ENCODE measurements at regions not wholly inside any gene's neighbourhood (a gene's known extent, or its start where the extent isn't known, plus 50 kb on each side); places are given as distances from the start of the nearest gene placed in this dataset.

- Histone ChIP-seq H3K36me3 (ENCODE audit: control insufficient read depth in 2 of 3, insufficient read depth in 3 of 3, low read length in 3 of 3) (no peaks in the 10 kb centered on the region), H3K4me3 (ENCODE audit: low read length in 3 of 3) (no peak overlapping the region), H3K27ac (ENCODE audit: low read depth in 2 of 2, low read length in 2 of 2) (no peak overlapping the region), H3K9me3 (ENCODE audit: control insufficient read depth in 2 of 3, insufficient read depth in 1 of 3, low read length in 3 of 3) (no peaks in the 10 kb centered on the region), H3K27me3 (ENCODE audit: control insufficient read depth, insufficient read depth, low read length) (no peaks in the 10 kb centered on the region), H3K9ac (ENCODE audit: low read length in 3 of 3) (no peak overlapping the region), H3K4me1 (ENCODE audit: control insufficient read depth in 2 of 3, insufficient read depth in 2 of 3, low read depth in 1 of 3, low read length in 3 of 3) (no peaks in the 10 kb centered on the region)
- intact Hi-C loops (cut with DNase I), result no loop called here
- no peak for TF ChIP-seq CTCF (IDR thresholded peaks at IDR 0.05; ENCODE audit: borderline replicate concordance, extremely low read depth, insufficient read depth)
- FAIRE-seq (no peak), DNase-seq (peak in 1 of 5 donors; percentile 16)
Observed at GRCh38 chrX:147376601-147377422, 534.9 kb upstream of the FMR1 start.

- Histone ChIP-seq H3K4me1 (ENCODE audit: control insufficient read depth in 2 of 3, insufficient read depth in 2 of 3, low read depth in 1 of 3, low read length in 3 of 3) (no peaks in the 10 kb centered on the region), H3K9me3 (ENCODE audit: control insufficient read depth in 2 of 3, insufficient read depth in 1 of 3, low read length in 3 of 3) (no peaks in the 10 kb centered on the region), H3K9ac (ENCODE audit: low read length in 3 of 3) (no peak overlapping the region), H3K27me3 (ENCODE audit: control insufficient read depth, insufficient read depth, low read length) (no peaks in the 10 kb centered on the region), H3K36me3 (ENCODE audit: control insufficient read depth in 2 of 3, insufficient read depth in 3 of 3, low read length in 3 of 3) (no peaks in the 10 kb centered on the region), H3K4me3 (ENCODE audit: low read length in 3 of 3) (no peak overlapping the region), H3K27ac (ENCODE audit: low read depth in 2 of 2, low read length in 2 of 2) (no peak overlapping the region)
- intact Hi-C loops (cut with DNase I), result no loop called here
- no peak for DNase-seq
- no peak for FAIRE-seq
- no peak for TF ChIP-seq CTCF (IDR thresholded peaks at IDR 0.05; ENCODE audit: borderline replicate concordance, extremely low read depth, insufficient read depth)
Observed at GRCh38 chrX:147364896-147365295, 546.8 kb upstream of the FMR1 start.

- FAIRE-seq, result no peak
- Histone ChIP-seq H3K9me3 (ENCODE audit: control insufficient read depth in 2 of 3, insufficient read depth in 1 of 3, low read length in 3 of 3) (no peaks in the 10 kb centered on the region), H3K9ac (ENCODE audit: low read length in 3 of 3) (no peak overlapping the region), H3K27me3 (ENCODE audit: control insufficient read depth, insufficient read depth, low read length) (no peaks in the 10 kb centered on the region), H3K4me1 (ENCODE audit: control insufficient read depth in 2 of 3, insufficient read depth in 2 of 3, low read depth in 1 of 3, low read length in 3 of 3) (no peaks in the 10 kb centered on the region), H3K36me3 (ENCODE audit: control insufficient read depth in 2 of 3, insufficient read depth in 3 of 3, low read length in 3 of 3) (no peaks in the 10 kb centered on the region), H3K4me3 (ENCODE audit: low read length in 3 of 3) (no peak overlapping the region), H3K27ac (ENCODE audit: low read depth in 2 of 2, low read length in 2 of 2) (no peak overlapping the region)
- DNase-seq, result no peak
- TF ChIP-seq CTCF (IDR thresholded peaks at IDR 0.05; ENCODE audit: borderline replicate concordance, extremely low read depth, insufficient read depth), result no peak
- intact Hi-C loops (cut with DNase I), result no loop called here
Observed at GRCh38 chrX:147351644-147352043, 537.1 kb upstream of the CXorf51A start.
